GM18867 (cell line): ENCODE measurements at regions not wholly inside any gene's neighbourhood (a gene's known extent, or its start where the extent isn't known, plus 50 kb on each side); places are given as distances from the start of the nearest gene placed in this dataset.

Source experiments
- ATAC-seq: cut with Tn5 transposase; IDR thresholded peaks from one replicate; pipeline ENCODE4 v1.9.1; 2021; ENCODE audit warnings: mild to moderate bottlenecking, moderate library complexity; ENCODE audit not compliant: unreplicated experiment

GRCh38 chr5:53323943-53324642 is 156.3 kb upstream of the FST start:
- ATAC-seq: peak; percentile 77

GRCh38 chr5:53326424-53327153 is 153.8 kb upstream of the FST start:
- ATAC-seq: no peak

GRCh38 chr5:53327811-53328334 is 152.6 kb upstream of the FST start:
- ATAC-seq: no peak

GRCh38 chr5:53330491-53330890 is 149.9 kb upstream of the FST start:
- ATAC-seq: no peak

GRCh38 chr5:53331463-53331862 is 149.0 kb upstream of the FST start:
- no peak for ATAC-seq

- ATAC-seq: no peak
These were observed 147.3 kb upstream of the FST start for GRCh38 chr5:53333160-53333559.

GRCh38 chr5:53334431-53334941 is 145.9 kb upstream of the FST start:
- ATAC-seq: no peak

- ATAC-seq: no peak
These were observed 145.3 kb upstream of the FST start for GRCh38 chr5:53335115-53335514.

- no peak for ATAC-seq
These were observed 142.6 kb upstream of the FST start for GRCh38 chr5:53337827-53338226.

- ATAC-seq: no peak
These were observed 141.5 kb upstream of the FST start for GRCh38 chr5:53338971-53339370.

GRCh38 chr5:53339962-53340540 is 140.4 kb upstream of the FST start:
- ATAC-seq: no peak

GRCh38 chr5:53340956-53341750 is 139.3 kb upstream of the FST start:
- ATAC-seq: no peak

GRCh38 chr5:53342236-53342635 is 138.2 kb upstream of the FST start:
- no peak for ATAC-seq

- no peak for ATAC-seq
These were observed 137.2 kb upstream of the FST start for GRCh38 chr5:53343187-53343586.

- no peak for ATAC-seq
These were observed 130.1 kb upstream of the FST start for GRCh38 chr5:53350368-53350767.

- ATAC-seq: no peak
These were observed 129.2 kb upstream of the FST start for GRCh38 chr5:53350991-53351770.

- ATAC-seq: no peak
These were observed 125.1 kb upstream of the FST start for GRCh38 chr5:53355316-53355715.

GRCh38 chr5:53355931-53356330 is 124.5 kb upstream of the FST start:
- no peak for ATAC-seq

- peak; percentile 81 for ATAC-seq
These were observed 123.0 kb upstream of the FST start for GRCh38 chr5:53357439-53357838.

GRCh38 chr5:53358794-53359193 is 121.6 kb upstream of the FST start:
- ATAC-seq: no peak
